ENCODE measurements at regions not wholly inside any gene's neighbourhood (a gene's known extent, or its start where the extent isn't known, plus 50 kb on each side); places are given as distances from the start of the nearest gene placed in this dataset.

DNA sequence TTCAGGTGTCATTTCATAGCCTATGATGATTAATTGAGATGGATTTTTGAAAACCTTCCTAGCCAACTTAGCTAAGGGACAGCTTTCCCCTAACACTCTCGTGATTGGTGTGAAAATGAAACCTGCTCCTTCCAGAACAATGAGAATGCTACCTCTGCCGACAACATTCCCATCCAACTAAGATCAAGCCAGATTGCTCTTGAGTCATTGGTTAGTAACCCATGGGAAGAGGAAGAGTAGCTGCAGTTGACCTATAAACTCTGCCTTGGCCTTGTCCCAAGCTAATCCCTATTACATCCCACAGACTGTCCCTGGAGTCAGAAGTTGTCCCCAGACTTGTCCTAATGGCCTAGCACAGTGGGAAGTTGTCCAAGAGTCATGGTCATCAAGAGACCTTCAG is 80.5 kb upstream of the SVIL start:
- TF ChIP-seq, protein P1, sequence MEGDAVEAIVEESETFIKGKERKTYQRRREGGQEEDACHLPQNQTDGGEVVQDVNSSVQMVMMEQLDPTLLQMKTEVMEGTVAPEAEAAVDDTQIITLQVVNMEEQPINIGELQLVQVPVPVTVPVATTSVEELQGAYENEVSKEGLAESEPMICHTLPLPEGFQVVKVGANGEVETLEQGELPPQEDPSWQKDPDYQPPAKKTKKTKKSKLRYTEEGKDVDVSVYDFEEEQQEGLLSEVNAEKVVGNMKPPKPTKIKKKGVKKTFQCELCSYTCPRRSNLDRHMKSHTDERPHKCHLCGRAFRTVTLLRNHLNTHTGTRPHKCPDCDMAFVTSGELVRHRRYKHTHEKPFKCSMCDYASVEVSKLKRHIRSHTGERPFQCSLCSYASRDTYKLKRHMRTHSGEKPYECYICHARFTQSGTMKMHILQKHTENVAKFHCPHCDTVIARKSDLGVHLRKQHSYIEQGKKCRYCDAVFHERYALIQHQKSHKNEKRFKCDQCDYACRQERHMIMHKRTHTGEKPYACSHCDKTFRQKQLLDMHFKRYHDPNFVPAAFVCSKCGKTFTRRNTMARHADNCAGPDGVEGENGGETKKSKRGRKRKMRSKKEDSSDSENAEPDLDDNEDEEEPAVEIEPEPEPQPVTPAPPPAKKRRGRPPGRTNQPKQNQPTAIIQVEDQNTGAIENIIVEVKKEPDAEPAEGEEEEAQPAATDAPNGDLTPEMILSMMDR (IDR thresholded peaks at IDR 0.05) = no peak
- TF ChIP-seq POLR2AphosphoS5 (IDR thresholded peaks at IDR 0.05) = no peak

All from breast epithelium (tissue), 3 donors.